B cell (primary cell): ENCODE measurements at regions not wholly inside any gene's neighbourhood (a gene's known extent, or its start where the extent isn't known, plus 50 kb on each side); places are given as distances from the start of the nearest gene placed in this dataset.

Experiments used
- ATAC-seq: fragments of 200-7000 bp; cut with Tn5 transposase; one replicate; pipeline ENCODE4 v1.10.0; 2021; ENCODE audit warnings: low read depth, mild to moderate bottlenecking, moderate number of reproducible peaks, moderate library complexity
- CTCF ChIA-PET: fragments of 350-600 bp; sonication (Branson Sonifier 250); formaldehyde crosslinking; loops from one replicate; lab custom pipeline; 2021; ENCODE audit warnings: antibody characterized with exemption, inconsistent platforms; lab: Charles Lee
- POLR2A ChIA-PET: fragments of 350-600 bp; sonication (Branson Sonifier 250); formaldehyde crosslinking; loops from one replicate; lab custom pipeline; 2021; ENCODE audit warnings: antibody characterized with exemption; lab: Charles Lee
- DNase-seq: peaks from one replicate; pipeline ENCODE4 v3.0.0; 2013
- H2AFZ ChIP-seq: 2 replicates; pipeline ENCODE4 v1.6.1; 2012; ENCODE audit warnings: mild to moderate bottlenecking, low read depth, low read length; ENCODE audit not compliant: insufficient read depth, poor library complexity, severe bottlenecking
- H3K27ac ChIP-seq, 2 donors: 1 replicate in 1 of 2; 2 replicates in 1 of 2; pipeline ENCODE4 v1.5.1; 2012 to 2013; ENCODE audit warnings: low read length in 2 of 2, mild to moderate bottlenecking in 2 of 2, moderate library complexity in 1 of 2
- H3K27me3 ChIP-seq, 4 experiments: fragments of 200-600 bp in 1 of 4; sonication (generic) in 1 of 4; replicated peaks in 1 of 4; 1 replicate in 2 of 4; 2 replicates in 2 of 4; pipeline versions ENCODE4 v1.6.1 to v1.7.0; 2013 to 2016; ENCODE audit warnings: low read length in 3 of 4, mild to moderate bottlenecking in 2 of 4, mixed read lengths in 1 of 4, moderate library complexity in 1 of 4; ENCODE audit not compliant: insufficient read depth in 4 of 4, control insufficient read depth in 3 of 4; ENCODE audit errors: control extremely low read depth in 1 of 4
- H3K36me3 ChIP-seq, 2 experiments: replicated peaks in 1 of 2; 1 replicate in 1 of 2; 2 replicates in 1 of 2; pipeline versions ENCODE4 v1.6.1 to v1.7.1; 2013; ENCODE audit warnings: low read length in 1 of 2; ENCODE audit not compliant: insufficient read depth in 2 of 2, control insufficient read depth in 1 of 2; ENCODE audit errors: control extremely low read depth in 1 of 2, extremely low read depth in 1 of 2
- H3K4me1 ChIP-seq, 2 donors: fragments of 200-600 bp in 1 of 2; sonication (generic) in 1 of 2; 1 replicate in 1 of 2; 2 replicates in 1 of 2; pipeline versions ENCODE4 v1.5.1 to v1.6.1; 2013 to 2017; ENCODE audit warnings: low read length in 2 of 2; ENCODE audit not compliant: control insufficient read depth in 2 of 2, insufficient read depth in 2 of 2
- H3K4me2 ChIP-seq: replicated peaks from 2 replicates; pipeline ENCODE3; 2012; ENCODE audit warnings: mild to moderate bottlenecking, low read depth, low read length; ENCODE audit not compliant: poor library complexity, severe bottlenecking
- H3K4me3 ChIP-seq, 5 experiments: fragments of 200-600 bp in 1 of 5; sonication (generic) in 1 of 5; 1 replicate in 3 of 5; 2 replicates in 2 of 5; pipeline versions ENCODE4 v1.5.1 to v1.7.0; 2011 to 2016; ENCODE audit warnings: low read length in 4 of 5, mild to moderate bottlenecking in 4 of 5, low read depth in 2 of 5, control low read depth in 1 of 5, moderate library complexity in 1 of 5; ENCODE audit not compliant: insufficient read depth in 1 of 5; ENCODE audit errors: control extremely low read depth in 1 of 5, extremely low read depth in 1 of 5
- H3K79me2 ChIP-seq: fragments of 200-600 bp; sonication (generic); one replicate; pipeline ENCODE4 v1.6.0; 2016; ENCODE audit warnings: low read length; ENCODE audit not compliant: control insufficient read depth, insufficient read depth
- H3K9ac ChIP-seq: fragments of 200-600 bp; sonication (generic); 2 replicates; pipeline ENCODE4 v1.6.1; 2017; ENCODE audit warnings: mild to moderate bottlenecking, low read length, moderate library complexity
- H3K9me3 ChIP-seq, 3 donors: one replicate each; pipeline versions ENCODE4 v1.6.1 to v1.7.1; 2013; ENCODE audit warnings: low read length in 2 of 3; ENCODE audit not compliant: control insufficient read depth in 2 of 3, insufficient read depth in 1 of 3; ENCODE audit errors: control extremely low read depth in 1 of 3
- H4K20me1 ChIP-seq: 2 replicates; pipeline ENCODE4 v1.6.0; 2012; ENCODE audit warnings: mild to moderate bottlenecking, low read length; ENCODE audit not compliant: insufficient read depth, control insufficient read depth, poor library complexity, severe bottlenecking
- H3K27ac Mint-ChIP-seq: one replicate; pipeline ENCODE4 v1.8.0; 2021; ENCODE audit warnings: mixed read lengths
- H3K27me3 Mint-ChIP-seq: one replicate; pipeline ENCODE4 v1.8.0; 2021; ENCODE audit warnings: mixed read lengths
- H3K4me1 Mint-ChIP-seq: one replicate; pipeline ENCODE4 v1.8.0; 2021; ENCODE audit warnings: mixed read lengths
- H3K4me3 Mint-ChIP-seq: one replicate; pipeline ENCODE4 v1.8.0; 2021; ENCODE audit warnings: mixed read lengths
- H3K9me3 Mint-ChIP-seq: one replicate; pipeline ENCODE4 v1.8.0; 2022; ENCODE audit warnings: mixed read lengths; ENCODE audit not compliant: insufficient read depth
- CTCF ChIP-seq: fragments of 200-600 bp; IDR thresholded peaks from one replicate; pipeline ENCODE4 v1.8.0; 2022; ENCODE audit warnings: antibody characterized with exemption, mild to moderate bottlenecking
- EZH2 ChIP-seq: IDR thresholded peaks from 2 replicates; pipeline ENCODE4 v1.6.1; 2012; ENCODE audit warnings: borderline replicate concordance, low read depth, mild to moderate bottlenecking, moderate library complexity, low read length; ENCODE audit not compliant: insufficient read depth, poor library complexity, severe bottlenecking
- WGBS: methylation state at CpG from one replicate; pipeline ENCODE4 v1.1.5; 2013; ENCODE audit warnings: missing lambda C conversion rate; ENCODE audit not compliant: insufficient coverage; 5-methylcytosine and 5-hydroxymethylcytosine counted together
- intact Hi-C: fragments of 100-400 bp; cut with micrococcal nuclease; formaldehyde crosslinking; loops from one replicate; pipeline ENCODE4 v1.10.0; 2022

GRCh38 chr1:118615066-118615465 lies 373.1 kb downstream of the TBX15 start:
- intact Hi-C loops = no loop called here
- no peak for DNase-seq
- H3K27me3 Mint-ChIP-seq = no peaks in the 10 kb centered on the region

GRCh38 chr1:118589238-118589846 lies 398.8 kb downstream of the TBX15 start:
- no peaks in the 10 kb centered on the region for H3K36me3 ChIP-seq
- H3K27me3 Mint-ChIP-seq = no peaks in the 10 kb centered on the region
- no peak overlapping the region for H3K4me2 ChIP-seq
- H3K9ac ChIP-seq = no peak overlapping the region
- H3K4me1 ChIP-seq = no peaks in the 10 kb centered on the region
- H2AFZ ChIP-seq = no peak overlapping the region
- H3K27ac Mint-ChIP-seq = no peak overlapping the region
- POLR2A ChIA-PET = no interaction called here
- H4K20me1 ChIP-seq = no peaks in the 10 kb centered on the region
- no peaks in the 10 kb centered on the region for H3K79me2 ChIP-seq
- ATAC-seq = no peak
- intact Hi-C loops = no loop called here
- H3K4me1 Mint-ChIP-seq = no peaks in the 10 kb centered on the region
- H3K4me3 Mint-ChIP-seq = no peak overlapping the region
- WGBS = no CpG with 5 or more reads among the region's 5 CpGs
- H3K27ac ChIP-seq = no peak overlapping the region
- no peak for DNase-seq
- H3K9me3 ChIP-seq = no peaks in the 10 kb centered on the region
- H3K27me3 ChIP-seq = no peaks in the 10 kb centered on the region
- no peak for TF ChIP-seq CTCF
- no peak for TF ChIP-seq EZH2
- no peaks in the 10 kb centered on the region for H3K9me3 Mint-ChIP-seq
- no peak overlapping the region for H3K4me3 ChIP-seq
- CTCF ChIA-PET = no interaction called here

More at GRCh38 chr1:118615066-118615465, 373.1 kb downstream of the TBX15 start:
- no peaks in the 10 kb centered on the region for H4K20me1 ChIP-seq
- POLR2A ChIA-PET = no interaction called here
- H3K27me3 ChIP-seq = no peaks in the 10 kb centered on the region
- TF ChIP-seq EZH2 = no peak
- TF ChIP-seq CTCF = no peak
- Mint-ChIP-seq H3K4me1 (no peaks in the 10 kb centered on the region), H3K9me3 (peaks cover 5% of the 10 kb centered on the region), H3K27ac (no peak overlapping the region), H3K4me3 (no peak overlapping the region)
- no peak overlapping the region for H3K27ac ChIP-seq
- H3K9me3 ChIP-seq = peaks cover 0 to 3% (median 0%) of the 10 kb centered on the region in 3 donors
- no peak for ATAC-seq
- H2AFZ ChIP-seq = no peak overlapping the region
- WGBS = 100% methylated on average over 1 of the region's 2 CpGs
- H3K36me3 ChIP-seq = no peaks in the 10 kb centered on the region
- H3K9ac ChIP-seq = no peak overlapping the region
- no peaks in the 10 kb centered on the region for H3K4me1 ChIP-seq
- H3K79me2 ChIP-seq = no peaks in the 10 kb centered on the region
- CTCF ChIA-PET = no interaction called here
- no peak overlapping the region for H3K4me3 ChIP-seq
- no peak overlapping the region for H3K4me2 ChIP-seq
